GM21423 (cell line): ENCODE measurements at regions not wholly inside any gene's neighbourhood (a gene's known extent, or its start where the extent isn't known, plus 50 kb on each side); places are given as distances from the start of the nearest gene placed in this dataset.

Experiments used
- ATAC-seq: cut with Tn5 transposase; IDR thresholded peaks from one replicate; pipeline ENCODE4 v1.9.1; 2021; ENCODE audit warnings: mild to moderate bottlenecking, moderate library complexity; ENCODE audit not compliant: unreplicated experiment

DNA sequence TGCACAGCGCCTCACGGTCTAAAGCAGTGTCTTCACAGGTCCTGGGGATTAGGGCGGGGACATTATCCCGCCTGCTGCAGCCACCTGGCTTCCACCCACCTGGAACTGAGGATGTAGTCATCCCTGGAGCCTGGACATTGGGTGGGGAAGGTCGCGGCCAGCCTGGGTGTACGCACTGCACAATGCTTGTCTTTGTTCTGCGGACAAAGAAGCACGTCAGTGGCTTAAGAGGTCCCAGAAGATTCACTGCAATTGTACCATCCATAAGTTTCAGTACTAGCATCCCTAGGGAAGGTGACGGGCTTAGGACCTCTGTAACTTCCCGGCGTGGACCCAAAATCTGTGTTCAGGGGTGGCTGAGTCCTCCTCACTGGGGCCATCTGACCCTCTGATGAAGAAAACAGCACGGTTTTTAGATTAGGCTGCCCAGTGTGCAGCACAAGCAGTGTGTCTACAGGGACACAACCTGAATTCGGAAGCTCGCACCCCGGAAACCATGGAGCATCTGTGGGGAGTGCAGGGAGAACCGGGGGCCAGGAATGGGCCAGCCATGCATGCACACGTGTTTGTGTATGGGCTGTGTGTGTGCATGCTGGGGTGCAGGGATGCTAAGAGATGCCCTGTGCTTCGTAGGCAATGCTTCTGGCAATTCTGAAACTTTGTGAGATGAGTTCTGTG lies 342.6 kb upstream of the B3GAT1 start:
- no peak for ATAC-seq

DNA sequence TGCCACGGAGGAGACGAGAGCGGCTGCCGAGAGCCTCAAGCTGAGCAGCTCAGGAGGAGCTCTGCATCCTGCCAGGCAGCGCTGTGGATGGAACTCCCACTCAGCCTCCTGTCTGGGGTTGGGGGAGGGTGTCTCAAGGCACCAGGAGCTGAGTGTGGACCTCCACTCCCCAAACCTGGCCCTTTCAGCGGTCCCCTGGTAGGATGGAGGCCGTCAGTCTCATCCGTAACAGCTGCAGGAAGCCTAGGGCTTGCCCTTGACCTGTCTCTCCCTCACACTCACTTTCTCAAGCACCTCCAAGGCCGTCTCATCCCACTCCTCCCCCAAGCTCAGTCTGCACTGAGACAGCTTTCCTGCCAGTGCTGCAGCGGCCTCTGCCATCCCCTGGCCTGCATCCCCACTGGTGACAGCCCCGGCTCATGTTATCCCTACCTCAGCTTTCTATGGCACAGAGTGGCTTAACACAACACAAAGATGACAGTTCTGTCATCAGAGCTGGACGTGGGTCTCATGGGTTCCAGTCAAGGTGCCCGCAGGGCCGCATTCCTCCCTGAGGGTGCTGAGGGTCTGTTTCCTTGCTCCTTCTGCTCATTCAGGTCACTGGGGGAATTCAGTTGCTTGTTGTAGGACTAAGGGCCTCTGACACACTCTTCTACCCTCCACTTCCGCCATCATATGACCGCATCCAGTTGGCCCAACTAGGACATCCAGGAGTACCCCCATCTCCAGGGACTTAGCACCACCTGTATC lies 341.9 kb upstream of the B3GAT1 start:
- no peak for ATAC-seq

DNA sequence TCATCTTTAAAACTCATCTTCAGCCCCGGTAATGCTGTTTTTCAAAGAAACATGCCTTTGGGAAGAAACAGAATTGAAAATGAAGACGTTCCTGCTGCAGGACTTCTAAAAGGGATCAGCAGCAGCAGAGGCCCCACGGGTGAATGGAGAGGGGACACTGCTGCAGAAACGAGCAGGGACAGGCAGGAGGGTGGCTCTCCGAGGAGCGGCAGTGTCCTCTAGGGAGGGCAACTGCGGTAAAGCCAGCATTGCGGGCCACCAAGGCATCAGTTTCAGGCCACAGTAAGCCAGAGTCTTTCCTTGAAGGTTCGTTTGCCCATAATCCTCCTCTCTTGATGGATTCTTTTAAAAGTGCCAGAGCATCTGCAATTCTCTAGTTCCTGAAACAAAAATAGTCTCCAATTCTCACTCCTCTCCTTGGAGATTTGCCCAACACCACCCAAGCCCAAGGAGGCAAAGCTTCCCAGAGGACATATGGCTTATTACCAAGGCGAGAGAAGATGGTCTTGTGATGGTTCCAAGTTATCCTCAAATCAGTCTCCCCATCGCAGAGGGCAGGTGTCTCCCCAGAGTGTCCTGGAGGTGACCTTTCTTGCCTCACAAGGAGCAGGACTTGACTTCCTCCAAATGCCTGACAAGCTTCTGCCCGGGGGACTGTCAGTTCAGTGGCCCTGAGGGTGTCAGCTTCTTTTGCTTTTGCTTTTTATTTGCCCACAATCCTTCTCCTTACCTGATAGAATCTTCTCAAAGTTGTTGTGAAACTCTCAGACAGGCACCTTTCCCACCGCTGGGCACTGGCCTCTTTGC lies 341.1 kb upstream of the B3GAT1 start:
- ATAC-seq, result no peak

DNA sequence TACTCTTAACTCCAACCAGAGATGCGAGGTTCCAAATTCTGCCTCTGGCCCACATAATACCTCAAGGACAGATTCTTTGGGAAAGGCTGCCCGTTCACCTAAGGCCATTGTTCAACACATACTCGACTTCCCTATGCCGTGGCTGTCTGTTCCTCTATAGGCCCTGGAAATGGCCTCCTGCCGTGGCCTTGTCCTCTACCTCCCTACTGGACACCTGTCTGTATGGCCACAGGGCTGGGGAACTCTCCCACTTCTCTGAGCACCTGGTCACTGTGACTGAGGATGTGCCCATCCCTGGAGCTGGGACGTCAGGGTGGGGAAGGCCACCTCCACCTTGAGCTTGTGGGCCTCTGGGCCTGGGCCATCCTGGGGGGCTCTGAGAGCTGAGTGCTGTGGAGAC lies 340.5 kb upstream of the B3GAT1 start:
- ATAC-seq, result no peak

DNA sequence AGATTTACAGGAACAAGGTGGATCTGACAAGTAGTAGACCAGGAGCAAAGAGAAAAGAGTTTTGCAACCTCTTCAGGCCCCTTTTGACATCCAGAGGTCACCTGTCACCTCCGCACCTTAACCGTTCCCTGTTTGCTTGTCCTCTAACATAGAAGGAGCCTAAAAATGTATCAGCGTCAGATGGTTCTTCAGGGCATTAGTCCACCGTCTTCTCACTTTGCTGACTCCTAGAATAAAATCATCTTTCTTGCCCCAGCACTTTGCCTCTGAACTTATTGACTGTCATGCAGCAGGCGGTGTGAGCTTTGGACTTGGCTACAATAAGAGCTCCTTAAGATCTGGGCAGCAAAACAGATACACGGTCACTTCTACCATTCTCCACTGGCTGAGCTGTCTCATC lies 339.7 kb upstream of the B3GAT1 start:
- no peak for ATAC-seq

DNA sequence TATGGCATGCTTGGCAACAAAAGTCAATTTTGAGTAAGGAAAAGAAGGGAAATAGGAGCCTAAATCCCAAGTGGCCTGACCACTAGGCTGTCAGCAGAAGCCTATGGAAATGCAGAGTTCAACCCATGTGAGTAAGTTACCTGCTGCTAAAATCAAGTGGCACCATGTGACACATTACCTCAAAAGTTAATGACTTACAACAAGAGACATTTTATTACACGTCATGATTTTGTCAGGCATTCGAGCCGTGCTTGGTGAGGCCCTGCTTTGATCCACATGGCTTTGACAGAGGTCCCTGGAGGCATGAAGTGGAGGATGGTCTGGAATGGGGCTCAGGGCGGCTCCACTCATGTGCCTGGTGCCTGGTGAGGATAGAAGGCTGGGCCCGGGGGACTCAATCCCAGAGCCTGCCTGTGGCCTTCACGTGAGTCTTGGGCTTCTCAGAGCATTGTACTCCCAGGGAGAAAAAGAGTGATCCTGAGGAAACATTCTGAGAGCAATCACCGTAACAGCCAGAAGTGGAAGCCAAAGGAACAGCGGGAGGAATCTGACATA lies 339.1 kb upstream of the B3GAT1 start:
- no peak for ATAC-seq

DNA sequence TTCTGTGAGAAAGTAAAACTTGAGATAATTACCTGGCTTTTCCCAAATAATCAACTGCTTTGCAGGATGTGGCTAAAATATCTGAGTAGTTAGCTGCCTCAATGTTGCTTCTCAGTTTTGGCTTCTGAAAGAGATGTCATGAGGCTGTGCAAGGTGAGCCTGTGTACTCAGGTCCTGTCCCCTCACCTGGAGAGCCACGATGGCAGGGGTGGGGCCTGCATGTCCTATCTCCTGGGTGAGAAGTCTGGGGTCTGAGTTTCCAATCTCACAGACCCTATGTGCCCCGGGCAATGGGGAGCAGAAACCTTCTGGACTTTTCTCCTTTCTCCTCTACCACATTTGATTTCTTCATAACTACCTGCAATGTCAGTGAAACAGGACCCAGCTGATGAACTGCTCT lies 338.6 kb upstream of the B3GAT1 start:
- no peak for ATAC-seq

DNA sequence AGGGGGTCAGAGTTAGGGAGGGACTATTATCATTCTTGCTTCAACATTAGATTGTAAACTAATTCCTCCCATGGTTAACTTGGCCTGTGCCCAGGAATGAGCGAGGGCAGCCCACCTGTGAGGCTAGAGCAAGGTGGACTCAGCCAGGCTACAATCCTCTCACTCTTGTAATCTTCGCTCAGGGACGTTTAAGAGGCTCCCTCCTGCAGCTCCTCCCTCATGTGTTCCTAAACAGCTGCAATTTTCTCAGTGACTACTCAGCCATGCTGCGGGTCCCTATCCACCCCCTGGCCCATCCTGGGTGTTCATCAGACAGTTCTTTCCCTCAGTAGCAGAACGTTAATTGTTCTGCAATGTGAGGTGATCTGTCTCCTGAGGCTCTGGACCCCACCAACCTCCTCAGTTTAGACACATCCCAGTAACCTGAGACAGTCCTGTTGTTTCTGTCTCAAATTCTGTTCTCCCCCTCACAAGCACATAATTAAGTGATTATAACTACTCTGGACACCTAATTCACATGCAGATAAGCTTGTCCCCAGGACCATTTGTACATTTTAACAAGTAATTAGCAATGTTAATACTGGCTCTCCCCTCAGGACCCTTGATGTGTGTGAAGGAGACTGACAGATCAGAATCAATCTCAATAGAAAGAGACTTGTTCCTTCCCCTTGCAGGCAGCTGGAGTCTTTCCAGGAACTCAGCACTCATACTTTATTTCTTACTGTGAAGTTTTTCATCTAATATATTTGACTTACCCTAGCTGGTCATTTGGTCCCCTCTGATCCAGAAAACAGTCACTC lies 337.2 kb upstream of the B3GAT1 start:
- no peak for ATAC-seq

DNA sequence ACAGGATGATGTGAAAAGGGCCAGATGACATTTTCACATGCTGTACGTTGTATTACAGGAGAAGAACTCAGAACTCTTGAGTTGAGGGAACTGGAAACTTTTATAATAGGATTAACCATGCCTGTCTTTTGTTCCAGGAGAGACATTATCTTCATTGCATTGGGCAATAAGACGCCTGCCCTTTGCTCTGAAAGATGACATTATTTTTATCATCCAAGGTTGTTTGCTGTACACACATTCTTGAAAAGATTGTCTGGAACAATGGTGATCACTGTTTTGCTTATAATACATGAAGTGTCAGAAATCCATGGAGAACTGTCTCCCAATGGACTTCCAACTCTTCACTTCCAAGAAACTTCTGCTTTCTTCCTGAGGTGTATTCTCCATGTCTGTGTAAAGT lies 334.6 kb upstream of the B3GAT1 start:
- no peak for ATAC-seq

DNA sequence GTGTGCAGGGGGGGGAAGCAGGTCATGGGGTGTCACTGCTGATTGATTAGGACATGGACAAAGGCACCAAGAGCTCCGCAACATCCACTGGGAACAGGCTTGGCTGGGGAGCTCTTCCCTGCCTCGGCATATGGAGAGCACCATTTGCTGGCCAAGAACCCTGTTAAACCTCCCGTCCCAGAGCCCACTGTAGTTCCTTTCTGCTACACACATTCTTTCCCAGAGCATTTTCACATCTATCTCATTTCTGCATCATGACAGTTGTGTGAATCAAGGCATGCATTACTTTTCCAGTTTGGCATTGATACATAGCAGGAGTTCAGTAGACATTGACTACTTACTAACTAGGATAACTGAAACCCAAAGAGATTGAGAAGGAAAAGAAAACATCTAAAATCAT lies 333.4 kb upstream of the B3GAT1 start:
- no peak for ATAC-seq

DNA sequence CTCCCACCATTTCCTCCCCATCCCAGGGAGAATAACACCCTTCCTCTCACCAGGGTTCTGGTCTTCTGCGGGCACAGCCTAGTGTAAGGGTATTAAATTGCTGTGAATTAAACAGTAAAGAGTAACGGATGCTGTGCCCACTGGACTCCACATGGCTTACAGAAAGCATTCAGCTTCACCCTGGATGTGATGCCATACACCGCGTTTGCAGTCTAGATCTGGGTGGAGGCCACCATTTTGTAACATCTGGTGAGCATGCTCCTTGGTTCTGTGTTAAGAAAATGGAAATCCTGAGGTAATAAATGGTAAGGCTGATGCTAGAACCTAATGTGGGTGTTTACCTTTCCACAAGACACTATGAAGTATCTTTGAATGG lies 331.8 kb upstream of the B3GAT1 start:
- no peak for ATAC-seq

DNA sequence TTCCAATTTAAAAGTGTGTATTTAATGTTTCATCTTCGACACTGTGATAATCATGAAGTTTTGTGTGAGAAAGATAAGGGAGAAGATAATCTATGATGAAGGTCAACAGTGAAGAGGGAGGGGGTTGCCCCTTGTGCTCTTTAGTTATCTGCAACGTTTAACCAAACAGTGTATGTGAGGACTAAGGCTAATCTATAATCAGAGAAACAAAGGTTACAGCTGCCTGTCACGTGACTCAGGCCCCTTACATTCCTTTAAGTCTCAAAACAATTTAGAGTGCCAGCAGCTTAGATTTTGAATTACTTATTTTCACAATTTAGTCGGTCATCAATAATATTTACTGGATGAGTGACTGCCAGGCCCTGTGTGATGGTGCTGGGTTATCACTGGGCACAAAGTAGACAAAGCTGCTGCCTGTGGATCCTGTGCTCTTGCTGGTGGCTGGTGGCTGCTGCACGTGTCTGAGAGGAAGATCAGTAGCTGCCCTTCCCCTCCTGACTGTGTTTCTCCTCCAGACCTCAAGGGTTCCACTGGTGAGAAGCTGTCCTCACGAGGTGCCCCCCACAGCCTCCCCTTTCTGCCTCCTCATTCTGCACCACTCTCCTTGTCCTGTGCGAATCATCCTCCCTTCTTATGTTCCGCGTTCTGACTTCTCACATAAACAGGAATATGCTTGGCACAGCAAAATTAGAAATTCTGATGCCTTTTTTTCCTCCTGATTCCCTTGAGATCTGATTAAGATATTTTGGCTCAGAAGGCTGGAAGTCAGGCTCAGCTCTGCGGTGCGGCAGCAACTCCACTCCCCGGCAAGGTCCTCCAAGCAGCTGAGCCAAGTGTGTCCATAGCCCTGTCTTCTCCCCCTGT lies 331.1 kb upstream of the B3GAT1 start:
- no peak for ATAC-seq

DNA sequence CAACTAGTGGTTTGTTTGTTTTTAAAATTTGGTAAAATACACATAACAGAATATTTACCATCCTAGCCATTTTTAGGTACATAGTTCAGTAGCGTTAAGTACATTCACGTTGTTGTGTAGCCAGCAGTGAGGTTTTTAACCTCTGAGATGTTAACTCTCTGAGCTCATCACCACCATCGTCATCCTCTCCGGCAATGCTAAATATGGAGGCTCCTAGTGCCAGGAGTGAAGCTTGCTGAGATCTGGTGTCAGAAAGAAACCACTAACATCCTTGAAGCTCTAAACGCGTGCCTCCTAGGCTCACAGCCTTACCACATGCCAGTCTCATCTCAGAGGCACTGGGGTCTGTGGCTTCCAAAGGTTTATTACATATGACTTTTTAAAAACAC lies 330.2 kb upstream of the B3GAT1 start:
- ATAC-seq, result no peak

DNA sequence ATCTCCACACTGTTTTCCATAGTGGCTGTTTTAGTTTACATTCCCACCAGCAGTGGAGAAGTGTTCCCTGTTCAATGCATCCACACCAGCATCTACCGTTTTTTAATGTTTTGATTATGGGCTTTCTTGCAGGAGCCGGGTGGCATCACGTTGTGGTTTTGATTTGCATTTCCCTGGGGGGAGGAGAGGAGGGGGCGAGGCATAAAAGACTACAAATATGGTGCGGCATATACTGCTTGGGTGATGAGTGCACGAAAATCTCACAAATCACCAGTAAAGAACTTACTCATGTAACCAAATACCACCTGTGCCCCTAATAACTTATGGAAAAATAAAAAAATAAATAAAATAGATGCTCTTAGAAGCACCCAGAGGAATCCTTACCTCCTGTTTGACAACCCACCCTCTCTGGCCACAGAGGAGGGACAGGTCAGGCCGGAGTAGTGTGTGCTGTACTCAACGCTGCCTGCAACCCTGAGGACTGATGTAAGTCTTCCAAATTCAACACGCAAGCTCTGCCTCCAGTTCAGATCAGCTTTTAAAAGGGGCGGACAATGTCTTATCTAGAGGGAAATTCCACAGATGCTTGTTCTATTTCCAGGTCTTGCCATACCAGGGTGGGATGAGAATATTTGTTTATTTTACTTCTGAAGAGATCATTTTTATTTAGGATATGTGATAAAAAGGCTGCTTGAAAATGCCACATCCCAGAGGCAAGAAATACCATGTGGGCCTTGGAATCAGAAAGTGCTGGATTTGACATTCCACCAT lies 329.6 kb upstream of the B3GAT1 start:
- ATAC-seq, result no peak

DNA sequence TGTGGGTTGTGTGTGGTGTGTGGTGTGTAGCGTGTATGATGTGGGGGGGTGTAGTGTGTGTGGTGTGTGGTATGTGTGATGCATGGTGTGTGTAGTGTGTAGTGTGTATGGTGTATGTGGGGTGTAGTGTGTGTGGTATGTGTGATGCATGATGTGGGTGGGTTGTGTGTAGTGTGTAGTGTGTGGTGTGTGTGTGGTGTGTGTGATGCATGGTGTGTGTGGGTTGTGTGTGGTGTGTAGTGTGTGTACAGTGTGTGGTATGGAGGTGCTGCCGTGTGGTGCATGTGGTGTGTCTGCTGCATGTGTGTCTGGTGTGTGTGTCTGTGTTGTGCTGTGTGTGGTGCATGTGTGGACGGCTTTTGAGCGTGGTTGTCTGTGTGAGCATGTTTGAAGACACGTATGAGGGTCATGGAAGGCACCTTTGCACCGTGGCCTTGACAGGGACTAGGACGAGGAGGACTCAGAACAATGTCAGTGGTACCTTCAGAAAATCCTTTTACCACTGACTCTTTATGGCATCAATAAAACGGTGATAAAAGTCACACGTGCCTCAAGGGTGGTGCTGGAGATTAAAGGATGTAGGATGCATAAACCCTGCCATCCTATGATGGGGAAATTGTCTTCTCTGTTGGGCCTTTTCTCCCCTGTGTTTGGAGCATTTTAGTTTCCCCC lies 328.7 kb upstream of the B3GAT1 start:
- no peak for ATAC-seq

DNA sequence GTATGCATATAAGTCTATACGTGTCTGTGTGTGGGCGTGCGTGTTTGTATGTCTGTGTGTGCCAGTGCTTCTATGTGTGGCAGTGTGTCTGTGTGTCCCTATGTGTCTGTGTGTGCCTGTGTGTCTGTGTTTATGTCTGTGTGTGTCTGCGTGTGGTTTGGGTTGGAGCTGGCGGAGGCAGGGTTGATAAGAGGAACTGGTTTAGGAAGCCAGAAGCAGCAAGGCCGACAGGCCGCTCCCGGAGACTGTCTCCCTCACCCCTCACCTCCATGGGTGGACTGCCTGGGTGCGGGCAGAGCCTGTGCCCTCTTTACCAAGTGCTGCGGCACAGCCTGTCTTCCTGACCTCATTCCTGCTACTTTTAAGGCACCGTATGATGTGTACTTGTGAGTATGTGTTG lies 327.1 kb upstream of the B3GAT1 start:
- no peak for ATAC-seq

DNA sequence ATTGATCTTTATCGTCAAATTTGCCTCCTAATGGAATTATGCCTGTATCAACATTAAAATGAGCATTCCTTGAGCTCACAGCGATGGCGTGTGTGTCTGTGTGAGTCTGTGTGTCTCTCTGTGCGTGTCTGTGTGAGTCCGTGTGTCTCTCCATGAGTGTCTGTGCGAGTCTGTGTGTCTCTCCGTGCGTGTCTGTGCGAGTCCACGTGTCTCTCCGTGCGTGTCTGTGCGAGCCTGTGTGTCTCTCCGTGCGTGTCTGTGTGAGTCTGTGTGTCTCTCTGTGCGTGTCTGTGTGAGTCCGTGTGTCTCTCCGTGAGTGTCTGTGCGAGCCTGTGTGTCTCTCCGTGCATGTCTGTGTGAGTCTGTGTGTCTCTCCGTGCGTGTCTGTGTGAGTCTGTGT lies 326.5 kb upstream of the B3GAT1 start:
- no peak for ATAC-seq
